Pulmonary artery endothelial cell (primary cell): ENCODE measurements at regions not wholly inside any gene's neighbourhood (a gene's known extent, or its start where the extent isn't known, plus 50 kb on each side); places are given as distances from the start of the nearest gene placed in this dataset.

Source experiments
- DNase-seq: peaks from one replicate; pipeline ENCODE4 v3.0.0-alpha.2; 2011; ENCODE audit warnings: low read depth, low spot score

GRCh38 chr11:19595840-19596751, 116.5 kb upstream of the NAV2 start:
- DNase-seq = peak; percentile 60

GRCh38 chr11:19595499-19595839, 117.2 kb upstream of the NAV2 start:
- no peak for DNase-seq

GRCh38 chr11:19594326-19594725, 118.3 kb upstream of the NAV2 start:
- no peak for DNase-seq

- DNase-seq = no peak
These were observed 119.8 kb upstream of the NAV2 start for GRCh38 chr11:19592842-19593241.

GRCh38 chr11:19589567-19590260, 122.9 kb upstream of the NAV2 start:
- DNase-seq = no peak

- no peak for DNase-seq
These were observed 124.7 kb upstream of the NAV2 start for GRCh38 chr11:19587979-19588378.

- DNase-seq = no peak
These were observed 132.0 kb upstream of the NAV2 start for GRCh38 chr11:19580646-19581045.

GRCh38 chr11:19579957-19580356, 132.7 kb upstream of the NAV2 start:
- DNase-seq = no peak

- DNase-seq = no peak
These were observed 133.8 kb upstream of the NAV2 start for GRCh38 chr11:19578871-19579270.

GRCh38 chr11:19577976-19578619, 134.5 kb upstream of the NAV2 start:
- DNase-seq = no peak

GRCh38 chr11:19577391-19577975, 135.2 kb upstream of the NAV2 start:
- DNase-seq = no peak

GRCh38 chr11:19576903-19577302, 135.7 kb upstream of the NAV2 start:
- DNase-seq = no peak

GRCh38 chr11:19576054-19576453, 136.6 kb upstream of the NAV2 start:
- DNase-seq = no peak

GRCh38 chr11:19574916-19575315, 137.7 kb upstream of the NAV2 start:
- no peak for DNase-seq

- no peak for DNase-seq
These were observed 139.0 kb upstream of the NAV2 start for GRCh38 chr11:19573666-19574065.

GRCh38 chr11:19571906-19572305, 140.7 kb upstream of the NAV2 start:
- no peak for DNase-seq

GRCh38 chr11:19570889-19571288, 141.7 kb upstream of the NAV2 start:
- no peak for DNase-seq

GRCh38 chr11:19567996-19568395, 144.6 kb upstream of the NAV2 start:
- DNase-seq = no peak

- DNase-seq = no peak
These were observed 145.9 kb upstream of the NAV2 start for GRCh38 chr11:19566583-19567379.

GRCh38 chr11:19565639-19566038, 147.0 kb upstream of the NAV2 start:
- DNase-seq = no peak

- DNase-seq = no peak
These were observed 150.5 kb upstream of the NAV2 start for GRCh38 chr11:19562156-19562555.
